Suprapubic skin (tissue), 4 donors: ENCODE measurements at regions not wholly inside any gene's neighbourhood (a gene's known extent, or its start where the extent isn't known, plus 50 kb on each side); places are given as distances from the start of the nearest gene placed in this dataset.

Source experiments
- DNase-seq, 2 donors: peaks; one replicate each; pipeline ENCODE4 v3.0.0-alpha.2; 2019; ENCODE audit warnings: low spot score in 2 of 2
- H3K27ac ChIP-seq: fragments of 200-600 bp; sonication (generic); one replicate; pipeline ENCODE4 v1.5.1; 2019
- H3K27me3 ChIP-seq: fragments of 200-600 bp; sonication (generic); one replicate; pipeline ENCODE4 v1.5.1; 2019
- H3K36me3 ChIP-seq: fragments of 200-600 bp; sonication (generic); one replicate; pipeline ENCODE4 v1.5.1; 2019
- H3K4me1 ChIP-seq: fragments of 200-600 bp; sonication (generic); one replicate; pipeline ENCODE4 v1.5.1; 2019
- H3K4me3 ChIP-seq: fragments of 200-600 bp; sonication (generic); one replicate; pipeline ENCODE4 v1.5.1; 2019; ENCODE audit warnings: mild to moderate bottlenecking
- H3K9me3 ChIP-seq: fragments of 200-600 bp; sonication (generic); one replicate; pipeline ENCODE4 v1.5.1; 2019
- CTCF ChIP-seq, 2 donors: fragments of 200-600 bp in 1 of 2; fragments of 450-650 bp in 1 of 2; sonication (generic) in 1 of 2; IDR thresholded peaks; one replicate each; pipeline ENCODE4 v1.5.1; 2016 to 2019; ENCODE audit warnings: antibody characterized with exemption in 2 of 2, mild to moderate bottlenecking in 1 of 2, moderate library complexity in 1 of 2
- EP300 ChIP-seq: sonication (generic); formaldehyde crosslinking; IDR thresholded peaks from one replicate; pipeline ENCODE4 v1.6.1; 2017; ENCODE audit warnings: antibody characterized with exemption
- POLR2A ChIP-seq, 2 donors: fragments of 450-650 bp; IDR thresholded peaks; one replicate each; pipeline ENCODE4 v1.6.1; 2017; ENCODE audit warnings: antibody characterized with exemption in 2 of 2, mild to moderate bottlenecking in 2 of 2, moderate library complexity in 2 of 2
- POLR2AphosphoS5 ChIP-seq, 3 donors: sonication (generic); formaldehyde crosslinking; IDR thresholded peaks; one replicate each; pipeline ENCODE4 v1.6.1; 2017; ENCODE audit warnings: antibody characterized with exemption in 3 of 3
- WGBS: methylation state at CpG from one replicate; pipeline ENCODE4 v1.1.5; 2018; 5-methylcytosine and 5-hydroxymethylcytosine counted together

- no peak overlapping the region for H3K27ac ChIP-seq
- no peak overlapping the region for H3K4me3 ChIP-seq
- no peak for TF ChIP-seq EP300
- no peak for TF ChIP-seq POLR2AphosphoS5 (IDR thresholded peaks at IDR 0.05)
- TF ChIP-seq CTCF (IDR thresholded peaks at IDR 0.05): no peak
- no peak for TF ChIP-seq POLR2A (IDR thresholded peaks at IDR 0.05)
- H3K4me1 ChIP-seq: peaks cover 5% of the 10 kb centered on the region
- no peaks in the 10 kb centered on the region for H3K27me3 ChIP-seq
- no peaks in the 10 kb centered on the region for H3K36me3 ChIP-seq
- DNase-seq: no peak
- H3K9me3 ChIP-seq: no peaks in the 10 kb centered on the region
- WGBS: 75% methylated on average over 2 of the region's 2 CpGs
These were observed 54.9 kb upstream of the ACP3 start for GRCh38 chr3:132262305-132262704.

GRCh38 chr3:132262956-132263355 is 54.3 kb upstream of the ACP3 start:
- H3K36me3 ChIP-seq: no peaks in the 10 kb centered on the region
- no peak for DNase-seq
- no peak overlapping the region for H3K4me3 ChIP-seq
- no peaks in the 10 kb centered on the region for H3K27me3 ChIP-seq
- H3K27ac ChIP-seq: no peak overlapping the region
- peaks cover 5% of the 10 kb centered on the region for H3K4me1 ChIP-seq
- no peaks in the 10 kb centered on the region for H3K9me3 ChIP-seq
- TF ChIP-seq EP300: no peak
- no peak for TF ChIP-seq CTCF (IDR thresholded peaks at IDR 0.05)
- TF ChIP-seq POLR2A (IDR thresholded peaks at IDR 0.05): no peak
- no peak for TF ChIP-seq POLR2AphosphoS5 (IDR thresholded peaks at IDR 0.05)
- 98% methylated on average over 2 of the region's 2 CpGs for WGBS

- H3K36me3 ChIP-seq: no peaks in the 10 kb centered on the region
- no peaks in the 10 kb centered on the region for H3K9me3 ChIP-seq
- TF ChIP-seq CTCF (IDR thresholded peaks at IDR 0.05): no peak
- TF ChIP-seq POLR2A (IDR thresholded peaks at IDR 0.05): no peak
- no peak for TF ChIP-seq EP300
- no peak for TF ChIP-seq POLR2AphosphoS5 (IDR thresholded peaks at IDR 0.05)
- DNase-seq: no peak
- H3K27ac ChIP-seq: no peak overlapping the region
- H3K4me3 ChIP-seq: no peak overlapping the region
- peaks cover 5% of the 10 kb centered on the region for H3K4me1 ChIP-seq
- H3K27me3 ChIP-seq: no peaks in the 10 kb centered on the region
These were observed 52.2 kb upstream of the ACP3 start for GRCh38 chr3:132265028-132265427.

GRCh38 chr3:132265488-132265887 is 51.7 kb upstream of the ACP3 start:
- no peaks in the 10 kb centered on the region for H3K9me3 ChIP-seq
- 87% methylated on average over 3 of the region's 3 CpGs for WGBS
- no peak for DNase-seq
- no peaks in the 10 kb centered on the region for H3K36me3 ChIP-seq
- TF ChIP-seq EP300 (no peak), POLR2A (IDR thresholded peaks at IDR 0.05) (no peak), POLR2AphosphoS5 (IDR thresholded peaks at IDR 0.05) (no peak), CTCF (IDR thresholded peaks at IDR 0.05) (no peak)
- H3K4me1 ChIP-seq: peaks cover 5% of the 10 kb centered on the region
- no peak overlapping the region for H3K27ac ChIP-seq
- no peak overlapping the region for H3K4me3 ChIP-seq
- H3K27me3 ChIP-seq: no peaks in the 10 kb centered on the region

- Histone ChIP-seq H3K4me1 (peaks cover 4% of the 10 kb centered on the region), H3K27ac (no peak overlapping the region), H3K27me3 (no peaks in the 10 kb centered on the region), H3K9me3 (no peaks in the 10 kb centered on the region), H3K36me3 (no peaks in the 10 kb centered on the region), H3K4me3 (no peak overlapping the region)
- TF ChIP-seq POLR2A (IDR thresholded peaks at IDR 0.05): no peak
- TF ChIP-seq CTCF (IDR thresholded peaks at IDR 0.05): no peak
- TF ChIP-seq EP300: no peak
- TF ChIP-seq POLR2AphosphoS5 (IDR thresholded peaks at IDR 0.05): no peak
- 89% methylated on average over 4 of the region's 4 CpGs for WGBS
- no peak for DNase-seq
These were observed 49.7 kb upstream of the ACP3 start for GRCh38 chr3:132267391-132267993.
